HFF-Myc (cell line): ENCODE measurements at regions not wholly inside any gene's neighbourhood (a gene's known extent, or its start where the extent isn't known, plus 50 kb on each side); places are given as distances from the start of the nearest gene placed in this dataset.

Source experiments
- DNase-seq: peaks from one replicate; pipeline ENCODE4 v3.0.0-alpha.2; 2011; ENCODE audit warnings: low read depth; ENCODE audit errors: extremely low read depth
- H3K4me3 ChIP-seq: replicated peaks from 2 replicates; pipeline ENCODE4 v1.5.1; 2011; ENCODE audit warnings: low read depth, mild to moderate bottlenecking, control low read depth, low read length
- TF ChIP-seq, protein P1 (sequence below): IDR thresholded peaks from 2 replicates; pipeline ENCODE4 v1.5.1; 2012; ENCODE audit warnings: mild to moderate bottlenecking, low read depth, low read length, control low read depth; ENCODE audit errors: missing control alignments

DNA sequence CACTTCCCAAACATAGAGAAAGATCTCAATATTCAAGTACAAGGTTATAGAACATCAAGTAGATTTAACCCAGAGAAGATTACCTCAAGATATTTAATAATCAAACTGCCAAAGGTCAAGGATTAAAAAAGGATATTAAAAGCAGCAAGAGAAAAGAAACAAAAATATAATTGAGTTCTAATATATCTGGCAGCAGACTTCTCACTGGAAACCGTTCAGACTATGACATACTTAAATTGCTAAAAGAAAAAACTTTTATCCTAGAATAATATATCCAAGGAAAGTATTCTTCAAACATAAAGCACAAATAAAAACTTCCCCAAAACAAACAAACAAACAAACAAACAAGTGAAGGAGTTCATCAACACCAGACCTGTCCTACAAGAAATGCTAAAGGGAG is 92.4 kb downstream of the FSCB start:
- no peak overlapping the region for H3K4me3 ChIP-seq
- DNase-seq = no peak
- TF ChIP-seq, protein P1, sequence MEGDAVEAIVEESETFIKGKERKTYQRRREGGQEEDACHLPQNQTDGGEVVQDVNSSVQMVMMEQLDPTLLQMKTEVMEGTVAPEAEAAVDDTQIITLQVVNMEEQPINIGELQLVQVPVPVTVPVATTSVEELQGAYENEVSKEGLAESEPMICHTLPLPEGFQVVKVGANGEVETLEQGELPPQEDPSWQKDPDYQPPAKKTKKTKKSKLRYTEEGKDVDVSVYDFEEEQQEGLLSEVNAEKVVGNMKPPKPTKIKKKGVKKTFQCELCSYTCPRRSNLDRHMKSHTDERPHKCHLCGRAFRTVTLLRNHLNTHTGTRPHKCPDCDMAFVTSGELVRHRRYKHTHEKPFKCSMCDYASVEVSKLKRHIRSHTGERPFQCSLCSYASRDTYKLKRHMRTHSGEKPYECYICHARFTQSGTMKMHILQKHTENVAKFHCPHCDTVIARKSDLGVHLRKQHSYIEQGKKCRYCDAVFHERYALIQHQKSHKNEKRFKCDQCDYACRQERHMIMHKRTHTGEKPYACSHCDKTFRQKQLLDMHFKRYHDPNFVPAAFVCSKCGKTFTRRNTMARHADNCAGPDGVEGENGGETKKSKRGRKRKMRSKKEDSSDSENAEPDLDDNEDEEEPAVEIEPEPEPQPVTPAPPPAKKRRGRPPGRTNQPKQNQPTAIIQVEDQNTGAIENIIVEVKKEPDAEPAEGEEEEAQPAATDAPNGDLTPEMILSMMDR = no peak

DNA sequence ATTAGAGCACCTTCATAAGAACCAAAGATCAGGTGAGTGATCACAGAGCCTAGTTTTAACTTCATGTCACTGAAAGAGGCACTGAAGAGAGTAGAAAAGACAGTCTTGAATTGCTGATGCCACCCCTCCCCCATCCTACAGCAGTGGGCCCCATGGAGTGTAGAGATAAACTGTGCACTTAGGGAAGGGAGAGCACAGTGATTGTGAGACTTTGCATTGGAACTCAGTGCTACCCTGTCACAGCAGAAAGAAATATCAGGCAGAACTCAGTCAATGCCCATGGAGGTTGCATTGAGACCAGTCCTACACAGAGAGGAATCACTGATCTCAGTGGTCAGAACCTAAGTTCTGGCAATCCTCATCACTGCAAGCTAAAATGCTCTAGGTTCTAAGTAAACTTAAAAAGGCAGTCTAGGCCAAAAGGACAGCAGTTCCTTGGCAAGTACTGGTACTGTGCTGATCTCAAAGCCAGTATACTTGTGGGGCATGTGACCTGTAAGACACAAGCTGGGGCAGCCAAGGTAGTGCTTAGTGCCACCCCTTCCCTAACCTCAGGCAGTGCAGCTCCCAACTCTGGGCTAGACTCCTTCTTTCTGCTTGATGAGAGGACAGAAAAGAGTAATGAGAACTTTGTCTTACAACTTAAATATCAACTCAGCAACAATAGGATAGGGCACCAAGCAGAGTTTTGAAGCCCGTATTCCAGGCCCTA is 94.1 kb downstream of the FSCB start:
- TF ChIP-seq, protein P1 = no peak
- H3K4me3 ChIP-seq = no peak overlapping the region
- DNase-seq = no peak

- TF ChIP-seq, protein P1 = no peak
- no peak overlapping the region for H3K4me3 ChIP-seq
- no peak for DNase-seq
Observed at GRCh38 chr14:44405011-44405486, 102.0 kb downstream of the FSCB start.

GRCh38 chr14:44404599-44404998 is 102.5 kb downstream of the FSCB start:
- no peak overlapping the region for H3K4me3 ChIP-seq
- TF ChIP-seq, protein P1 = no peak
- no peak for DNase-seq

- no peak for DNase-seq
- TF ChIP-seq, protein P1 = no peak
- no peak overlapping the region for H3K4me3 ChIP-seq
Observed at GRCh38 chr14:44404036-44404435, 103.0 kb downstream of the FSCB start.

DNA sequence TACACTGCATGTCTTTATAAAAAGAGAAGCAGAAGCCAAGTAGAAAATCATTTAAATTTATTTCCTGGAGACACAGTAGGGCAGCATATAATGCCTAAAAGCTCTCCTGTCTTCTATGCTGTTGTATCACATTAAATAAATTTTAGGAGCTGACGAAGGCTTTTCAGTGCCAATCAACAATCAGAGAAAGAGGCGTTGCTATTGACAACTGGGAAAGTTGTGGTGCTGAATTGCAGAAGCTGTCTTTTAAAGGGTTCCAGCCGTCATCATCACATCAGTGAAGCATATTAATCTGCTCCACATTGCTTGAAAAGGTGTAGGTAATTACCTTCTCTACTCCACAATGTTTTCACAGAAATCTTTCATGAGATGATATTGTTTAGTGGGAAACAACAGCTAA is 103.9 kb downstream of the FSCB start:
- DNase-seq = no peak
- no peak overlapping the region for H3K4me3 ChIP-seq
- TF ChIP-seq, protein P1 = no peak

- DNase-seq = no peak
- H3K4me3 ChIP-seq = no peak overlapping the region
- TF ChIP-seq, protein P1 = no peak
Observed at GRCh38 chr14:44396226-44396625, 110.9 kb downstream of the FSCB start.
